NCI-H345 (cell line): ENCODE measurements at regions not wholly inside any gene's neighbourhood (a gene's known extent, or its start where the extent isn't known, plus 50 kb on each side); places are given as distances from the start of the nearest gene placed in this dataset.

Experiments
- DNase-seq: peaks from one replicate; lab custom pipeline; 2025; lab: John Stamatoyannopoulos, UW

- no peak for DNase-seq
These were observed 160.0 kb upstream of the PLEKHA5 start for GRCh38 chr12:18969512-18969911.

DNA sequence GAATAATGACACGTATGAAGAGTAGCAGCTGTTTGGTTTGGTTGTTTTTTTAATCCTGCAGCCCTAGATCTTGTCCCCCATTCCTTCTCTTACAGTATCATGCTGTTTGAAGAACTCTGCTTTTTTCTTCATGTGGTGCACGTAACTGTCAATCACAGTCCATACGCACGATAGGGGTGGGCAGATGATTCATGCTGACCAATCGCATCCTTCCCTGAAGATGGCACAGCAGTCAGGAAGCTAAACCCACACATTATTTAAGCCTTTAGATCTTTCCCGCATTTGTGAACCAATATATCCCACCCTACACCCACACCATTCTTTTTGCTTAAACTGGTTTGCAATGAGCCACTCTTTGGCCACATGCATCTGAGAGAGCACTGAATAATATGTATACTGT lies 158.9 kb upstream of the PLEKHA5 start:
- DNase-seq, result no peak

DNA sequence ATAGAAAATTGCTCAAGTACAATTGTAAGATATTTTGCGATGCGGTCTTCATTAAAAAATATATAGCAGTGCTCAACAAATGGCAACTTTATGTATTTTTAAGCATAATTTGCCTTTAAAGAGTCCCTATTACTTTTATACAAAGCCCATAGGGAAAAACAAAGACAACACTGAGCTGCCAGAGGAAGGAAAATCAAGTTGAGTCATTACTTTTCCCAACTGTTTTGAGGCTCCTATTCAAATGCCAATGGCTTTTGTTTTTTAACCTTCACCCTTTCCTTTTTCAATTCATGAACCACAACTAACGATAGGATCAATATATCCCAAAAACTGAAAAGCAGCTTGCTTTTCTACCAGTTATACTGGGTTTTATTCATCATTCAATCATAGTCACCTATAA lies 157.6 kb upstream of the PLEKHA5 start:
- no peak for DNase-seq

GRCh38 chr12:18975933-18976332 lies 153.6 kb upstream of the PLEKHA5 start:
- no peak for DNase-seq

DNA sequence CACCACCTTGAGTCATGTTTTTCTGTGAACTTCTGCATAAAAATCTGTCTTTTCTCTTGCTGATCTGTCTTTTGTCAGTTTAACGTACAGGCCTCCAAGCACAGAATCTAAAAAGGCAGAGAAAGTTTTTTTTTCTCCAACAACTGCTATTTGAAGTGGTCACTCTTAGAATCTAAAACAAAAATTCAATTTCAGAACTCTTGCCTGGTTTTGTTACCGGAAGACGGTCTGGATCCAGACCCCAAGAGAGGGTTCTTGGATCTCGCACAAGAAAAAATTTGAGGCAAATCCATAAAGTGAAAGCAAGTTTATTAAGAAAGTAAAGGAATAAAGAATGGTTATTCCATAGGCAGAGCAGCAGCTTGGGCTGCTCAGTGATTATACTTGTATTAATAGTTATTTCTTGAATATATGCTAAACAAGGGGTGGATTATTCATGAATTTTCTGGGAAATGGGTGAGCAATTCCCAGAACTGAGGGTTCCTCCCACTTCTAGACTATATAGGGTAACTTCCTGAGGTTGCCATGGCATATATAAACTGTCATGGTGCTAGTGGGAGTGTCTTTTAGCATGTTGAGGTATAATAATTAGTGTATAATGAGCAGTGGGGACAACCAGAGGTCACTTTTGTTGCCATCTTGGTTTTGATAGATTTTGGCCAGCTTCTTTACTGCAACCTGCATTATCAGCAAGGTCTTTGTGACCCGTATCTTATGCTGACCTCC lies 150.0 kb upstream of the PLEKHA5 start:
- DNase-seq, result no peak

GRCh38 chr12:18981732-18982131 lies 147.8 kb upstream of the PLEKHA5 start:
- no peak for DNase-seq

DNA sequence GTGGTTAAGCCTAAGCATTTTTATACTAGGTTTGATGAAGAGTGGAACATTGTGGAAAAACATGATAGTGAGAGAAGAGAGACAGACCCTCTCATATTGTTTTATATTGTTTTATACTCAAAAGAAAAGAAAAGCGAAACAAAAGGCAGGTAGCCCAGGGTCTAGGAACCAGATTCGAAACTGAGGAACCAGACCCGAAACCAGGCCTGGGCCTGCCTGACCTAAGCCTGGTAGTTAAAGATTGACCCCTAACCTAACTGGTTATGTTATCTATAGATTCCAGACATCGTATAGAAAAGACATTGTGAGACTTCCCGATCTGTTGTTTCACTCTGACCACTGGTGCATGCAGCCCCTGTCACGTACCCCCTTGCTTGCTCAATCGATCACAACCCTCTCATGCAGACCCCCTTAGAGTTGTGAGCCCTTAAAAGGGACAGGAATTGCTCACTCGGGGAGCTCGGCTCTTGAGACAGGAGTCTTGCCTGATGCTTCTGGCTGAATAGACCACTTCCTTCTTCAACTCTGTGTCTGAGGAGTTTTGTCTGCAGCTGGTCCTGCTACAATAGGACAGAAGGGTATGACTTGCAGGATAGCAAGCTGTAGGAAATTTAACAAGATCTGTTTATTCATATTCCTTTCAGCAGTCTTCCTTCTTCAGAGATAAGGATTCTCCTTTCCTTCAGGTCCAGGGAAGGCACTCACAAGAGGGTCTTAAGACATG lies 147.1 kb upstream of the PLEKHA5 start:
- no peak for DNase-seq

GRCh38 chr12:18983854-18984253 lies 145.7 kb upstream of the PLEKHA5 start:
- DNase-seq, result no peak

- peak; percentile 31 for DNase-seq
These were observed 138.7 kb upstream of the PLEKHA5 start for GRCh38 chr12:18990856-18991255.

GRCh38 chr12:18992336-18992735 lies 137.2 kb upstream of the PLEKHA5 start:
- peak; percentile 95 for DNase-seq

GRCh38 chr12:18998343-18999261 lies 130.9 kb upstream of the PLEKHA5 start:
- DNase-seq, result peak; percentile 62

- DNase-seq, result no peak
These were observed 128.7 kb upstream of the PLEKHA5 start for GRCh38 chr12:19000836-19001235.

- DNase-seq, result no peak
These were observed 127.3 kb upstream of the PLEKHA5 start for GRCh38 chr12:19002216-19002615.

DNA sequence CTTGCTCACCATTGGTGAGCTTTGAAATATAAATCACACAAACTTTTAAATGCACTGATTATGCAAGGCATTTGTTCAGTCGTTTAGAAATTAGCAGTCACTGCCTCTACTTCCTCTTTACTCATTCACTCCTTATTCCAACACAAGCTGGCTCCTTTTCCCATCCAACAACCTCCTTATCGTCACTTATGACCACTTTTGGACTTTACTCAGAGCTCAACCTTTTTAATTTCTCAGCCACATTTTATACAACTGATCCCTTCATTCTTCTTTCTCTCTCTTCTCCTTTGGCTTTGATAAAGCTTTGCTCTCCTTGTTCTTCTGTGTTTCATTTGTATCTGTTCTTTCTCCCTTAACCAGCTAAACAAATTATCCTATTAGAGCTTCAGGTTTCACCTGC lies 126.4 kb upstream of the PLEKHA5 start:
- DNase-seq, result no peak

- DNase-seq, result no peak
These were observed 125.4 kb upstream of the PLEKHA5 start for GRCh38 chr12:19003987-19004619.

- DNase-seq, result no peak
These were observed 124.2 kb upstream of the PLEKHA5 start for GRCh38 chr12:19005257-19005801.

GRCh38 chr12:19006626-19007137 lies 122.9 kb upstream of the PLEKHA5 start:
- no peak for DNase-seq

DNA sequence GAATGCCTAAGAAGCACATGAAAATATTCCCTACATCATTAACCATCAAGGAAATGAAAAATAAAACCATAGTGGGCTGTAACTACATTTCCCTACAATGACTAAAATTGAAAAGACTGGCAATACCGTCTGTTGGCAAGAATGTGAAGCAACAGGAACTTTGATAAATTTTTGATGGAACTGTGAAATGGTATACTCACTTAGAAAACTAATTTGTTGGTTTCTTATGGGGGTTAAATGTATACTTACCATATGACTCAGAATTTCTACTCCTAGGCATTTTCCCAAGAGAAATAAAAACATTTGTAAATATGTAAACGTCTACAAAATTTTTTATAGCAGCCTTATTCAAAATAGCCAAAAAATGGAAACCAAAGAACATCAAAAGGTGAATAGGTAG lies 121.4 kb upstream of the PLEKHA5 start:
- no peak for DNase-seq

DNA sequence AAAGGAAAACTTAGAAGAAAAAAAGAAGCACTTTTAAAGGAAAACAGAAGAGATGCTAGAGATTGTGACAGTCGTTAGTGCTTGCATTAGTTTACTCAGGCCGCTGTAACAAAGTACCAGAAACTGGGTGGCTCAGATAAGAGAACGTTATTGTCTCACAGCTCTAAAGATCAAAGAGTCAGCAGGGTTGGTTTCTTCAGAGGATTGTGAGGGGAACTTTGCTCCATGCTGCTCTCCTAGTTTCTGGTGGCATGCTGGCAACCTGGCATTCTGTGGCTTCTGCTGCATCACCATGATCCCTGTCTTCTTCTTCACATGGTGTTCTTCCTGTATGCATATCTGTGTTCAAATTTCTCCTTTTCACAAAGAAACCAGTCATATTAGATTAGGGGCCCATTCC lies 119.4 kb upstream of the PLEKHA5 start:
- DNase-seq, result no peak

GRCh38 chr12:19010726-19011125 lies 118.8 kb upstream of the PLEKHA5 start:
- DNase-seq, result no peak

GRCh38 chr12:19012965-19013364 lies 116.6 kb upstream of the PLEKHA5 start:
- DNase-seq, result no peak

DNA sequence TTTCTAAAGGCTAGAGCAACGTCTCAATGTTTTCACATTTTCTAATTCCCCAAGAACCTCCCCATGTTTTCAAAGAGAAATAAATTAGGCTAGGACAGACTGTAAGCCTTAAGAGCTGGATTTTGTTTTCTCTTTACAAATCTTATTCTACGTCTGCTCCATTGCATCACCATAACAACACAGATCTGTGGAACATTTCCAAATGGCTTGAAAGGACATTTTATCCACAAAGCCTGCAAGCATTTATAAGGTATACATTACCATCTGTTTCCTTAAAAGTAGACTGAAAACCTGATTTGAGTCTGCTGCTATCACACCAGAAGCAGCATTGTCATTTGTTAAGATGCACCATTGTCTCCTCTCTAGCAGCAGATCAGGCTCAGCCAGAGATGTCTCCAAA lies 115.3 kb upstream of the PLEKHA5 start:
- no peak for DNase-seq
